ENCODE measurements at regions not wholly inside any gene's neighbourhood (a gene's known extent, or its start where the extent isn't known, plus 50 kb on each side); places are given as distances from the start of the nearest gene placed in this dataset.
"Not testable (repeated sequence)": the region's sequence is repeated elsewhere in the genome, so short reads cannot be mapped to it uniquely, and the experiment has no call there.

- no peak for DNase-seq (ENCODE audit: extremely low spot score, insufficient read length, low read depth)
- no peak for FAIRE-seq
Observed at GRCh38 chr2:239736358-239737143, 288.6 kb downstream of the NDUFA10 start.

- FAIRE-seq = no peak
- DNase-seq (ENCODE audit: extremely low spot score, insufficient read length, low read depth) = no peak
Observed at GRCh38 chr2:239735829-239736357, 289.2 kb downstream of the NDUFA10 start.

GRCh38 chr2:239735131-239735828, 289.9 kb downstream of the NDUFA10 start:
- FAIRE-seq = no peak

GRCh38 chr2:239734436-239735005, 290.6 kb downstream of the NDUFA10 start:
- DNase-seq (ENCODE audit: extremely low spot score, insufficient read length, low read depth) (no peak), FAIRE-seq (no peak)

More at GRCh38 chr2:239735131-239735828, 289.9 kb downstream of the NDUFA10 start:
- no peak for DNase-seq (ENCODE audit: extremely low spot score, insufficient read length, low read depth)

- FAIRE-seq = no peak
- DNase-seq (ENCODE audit: extremely low spot score, insufficient read length, low read depth) = no peak
Observed at GRCh38 chr2:239732666-239733010, 292.5 kb downstream of the NDUFA10 start.

GRCh38 chr2:239731998-239732665, 293.0 kb downstream of the NDUFA10 start:
- FAIRE-seq (no peak), DNase-seq (ENCODE audit: extremely low spot score, insufficient read length, low read depth) (no peak)

- FAIRE-seq = no peak
- DNase-seq (ENCODE audit: extremely low spot score, insufficient read length, low read depth) = no peak
Observed at GRCh38 chr2:239731422-239731821, 293.7 kb downstream of the NDUFA10 start.

- no peak for DNase-seq (ENCODE audit: extremely low spot score, insufficient read length, low read depth)
- no peak for FAIRE-seq
Observed at GRCh38 chr2:239730897-239731296, 294.2 kb downstream of the NDUFA10 start.

GRCh38 chr2:239730567-239730882, 294.6 kb downstream of the NDUFA10 start:
- not testable (repeated sequence) for DNase-seq (ENCODE audit: extremely low spot score, insufficient read length, low read depth)

GRCh38 chr2:239729681-239730566, 295.2 kb downstream of the NDUFA10 start:
- DNase-seq (ENCODE audit: extremely low spot score, insufficient read length, low read depth) (no peak), FAIRE-seq (no peak)

More at GRCh38 chr2:239730567-239730882, 294.6 kb downstream of the NDUFA10 start:
- not testable (repeated sequence) for FAIRE-seq

- FAIRE-seq = no peak
Observed at GRCh38 chr2:239729151-239729550, 296.0 kb downstream of the NDUFA10 start.

GRCh38 chr2:239728751-239729150, 296.4 kb downstream of the NDUFA10 start:
- FAIRE-seq (no peak), DNase-seq (ENCODE audit: extremely low spot score, insufficient read length, low read depth) (no peak)

More at GRCh38 chr2:239729151-239729550, 296.0 kb downstream of the NDUFA10 start:
- no peak for DNase-seq (ENCODE audit: extremely low spot score, insufficient read length, low read depth)

- FAIRE-seq = no peak
- DNase-seq (ENCODE audit: extremely low spot score, insufficient read length, low read depth) = no peak
Observed at GRCh38 chr2:239727776-239728600, 297.2 kb downstream of the NDUFA10 start.

- FAIRE-seq (no peak), DNase-seq (ENCODE audit: extremely low spot score, insufficient read length, low read depth) (no peak)
Observed at GRCh38 chr2:239727182-239727775, 297.9 kb downstream of the NDUFA10 start.

GRCh38 chr2:239726631-239727181, 298.4 kb downstream of the NDUFA10 start:
- DNase-seq (ENCODE audit: extremely low spot score, insufficient read length, low read depth) = no peak
- no peak for FAIRE-seq

GRCh38 chr2:239726091-239726591, 299.0 kb downstream of the NDUFA10 start:
- FAIRE-seq (no peak), DNase-seq (ENCODE audit: extremely low spot score, insufficient read length, low read depth) (no peak)

- DNase-seq (ENCODE audit: extremely low spot score, insufficient read length, low read depth) = no peak
- FAIRE-seq = no peak
Observed at GRCh38 chr2:239725551-239725890, 299.6 kb downstream of the NDUFA10 start.
